Motor neuron (in vitro differentiated cells): ENCODE measurements at regions not wholly inside any gene's neighbourhood (a gene's known extent, or its start where the extent isn't known, plus 50 kb on each side); places are given as distances from the start of the nearest gene placed in this dataset.
A peak's percentile ranks its signal among the peaks of the same experiment; 100 is the strongest.
"Not testable (repeated sequence)": the region's sequence is repeated elsewhere in the genome, so short reads cannot be mapped to it uniquely, and the experiment has no call there.

Experiments used
- ATAC-seq, 8 experiments: fragments of 200-7000 bp; cut with Tn5 transposase; replicated peaks in 6 of 8; 2 replicates each; pipeline ENCODE4 v1.8.0; 2021; ENCODE audit warnings: mild to moderate bottlenecking in 8 of 8, moderate library complexity in 8 of 8
- H3K27ac ChIP-seq, 2 donors: fragments of 250-450 bp; sonication (Bioruptor Pico); 2 replicates each; pipeline ENCODE4 v1.9.0; 2021; ENCODE audit warnings: antibody characterized with exemption in 2 of 2, mild to moderate bottlenecking in 2 of 2, moderate library complexity in 1 of 2
- H3K4me1 ChIP-seq, 2 donors: fragments of 250-450 bp; sonication (Bioruptor Pico); replicated peaks in 1 of 2; 2 replicates each; pipeline ENCODE4 v1.6.1; 2021; ENCODE audit warnings: antibody characterized with exemption in 2 of 2, mild to moderate bottlenecking in 2 of 2, moderate library complexity in 1 of 2
- H3K4me3 ChIP-seq, 5 donors: fragments of 250-450 bp; sonication (Bioruptor Pico); 2 replicates each; pipeline ENCODE4 v1.9.0; 2021; ENCODE audit warnings: antibody characterized with exemption in 5 of 5, mild to moderate bottlenecking in 5 of 5, moderate library complexity in 4 of 5
- WGBS, 10 experiments: fragments of 450-650 bp; shearing (Covaris generic); methylation state at CpG; one replicate each; pipeline ENCODE4 v1.0.0; 2022; 5-methylcytosine and 5-hydroxymethylcytosine counted together
- in situ Hi-C, 9 experiments: fragments of 400-800 bp; cut with MboI; loops; one replicate each; pipeline ENCODE4 v1.15.0; 2021; ENCODE audit warnings: low sequenced_read_pairs in 9 of 9, low pct_unique_long_range_greater_than_20kb in 2 of 9; ENCODE audit not compliant: unreplicated experiment in 9 of 9

- H3K4me1 ChIP-seq, H3K27ac ChIP-seq, ATAC-seq, in situ Hi-C loops, H3K4me3 ChIP-seq: not testable (repeated sequence)
- no CpG with 5 or more reads among the region's 9 CpGs for WGBS, 10 experiments
Observed at GRCh38 chr2:111430817-111431661, 310.3 kb downstream of the BCL2L11 start.

DNA sequence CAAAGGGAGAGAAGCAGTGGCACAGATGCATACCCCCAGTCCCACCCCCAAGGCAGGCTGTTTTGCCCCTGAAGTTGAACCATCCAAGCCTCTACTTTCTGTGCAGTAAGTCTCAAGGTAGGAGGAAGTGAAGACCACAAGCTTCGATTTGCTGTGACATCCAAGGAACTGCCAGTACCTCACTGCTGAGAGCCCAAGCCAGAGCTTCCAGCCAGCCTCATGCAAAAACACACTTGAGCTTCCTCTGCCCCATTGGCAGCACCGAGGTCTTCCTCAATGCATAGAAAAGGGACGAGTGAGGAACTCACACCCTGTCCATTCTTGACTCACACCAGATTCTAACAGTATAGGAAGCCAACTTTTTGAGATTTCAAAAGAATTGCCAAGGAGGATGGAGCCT, 311.7 kb downstream of the BCL2L11 start:
- no CpG with 5 or more reads among the region's 3 CpGs for WGBS, 10 experiments
- H3K4me3 ChIP-seq, ATAC-seq, in situ Hi-C loops, H3K4me1 ChIP-seq, H3K27ac ChIP-seq: not testable (repeated sequence)

GRCh38 chr2:111432916-111433499, 312.3 kb downstream of the BCL2L11 start:
- H3K27ac ChIP-seq, ATAC-seq, in situ Hi-C loops, H3K4me1 ChIP-seq, H3K4me3 ChIP-seq: not testable (repeated sequence)
- no CpG with 5 or more reads among the region's 9 CpGs for WGBS, 10 experiments

DNA sequence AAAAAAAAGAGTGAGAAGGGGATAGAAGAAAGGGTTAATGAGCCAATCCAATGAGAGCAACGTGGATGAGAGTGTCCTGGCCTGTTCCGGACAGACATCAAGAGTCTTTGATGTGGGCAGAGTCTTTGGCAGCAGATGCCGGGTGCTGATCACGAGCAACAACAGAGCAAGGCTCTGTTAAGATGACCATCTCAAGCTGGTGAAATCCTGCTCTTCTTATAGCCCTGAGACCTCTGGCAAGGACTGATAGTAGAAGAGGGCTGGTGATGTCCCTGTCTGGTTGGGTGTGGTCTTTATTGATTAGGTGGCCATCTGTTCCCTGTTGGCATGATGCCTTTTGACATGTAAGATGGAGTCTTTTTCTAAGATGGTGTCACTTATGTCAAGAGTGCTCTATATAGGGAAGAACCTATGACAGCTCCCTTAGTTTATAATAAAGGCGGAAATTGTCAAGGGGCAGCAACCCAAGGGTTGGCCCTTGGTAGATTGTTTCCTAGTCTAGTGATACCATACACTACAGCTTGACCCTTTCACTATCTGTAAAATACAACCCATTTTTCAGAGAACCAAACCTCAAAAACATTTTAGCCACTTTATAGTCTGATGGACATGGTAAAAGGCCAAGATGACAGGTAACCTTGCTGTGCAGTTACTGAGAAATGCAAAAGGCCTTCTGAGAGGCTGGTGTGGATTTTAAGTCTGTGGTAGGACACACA, 313.3 kb downstream of the BCL2L11 start:
- H3K27ac ChIP-seq, H3K4me3 ChIP-seq, in situ Hi-C loops, H3K4me1 ChIP-seq, ATAC-seq: not testable (repeated sequence)
- WGBS, 10 experiments: no CpG with 5 or more reads among the region's 5 CpGs

DNA sequence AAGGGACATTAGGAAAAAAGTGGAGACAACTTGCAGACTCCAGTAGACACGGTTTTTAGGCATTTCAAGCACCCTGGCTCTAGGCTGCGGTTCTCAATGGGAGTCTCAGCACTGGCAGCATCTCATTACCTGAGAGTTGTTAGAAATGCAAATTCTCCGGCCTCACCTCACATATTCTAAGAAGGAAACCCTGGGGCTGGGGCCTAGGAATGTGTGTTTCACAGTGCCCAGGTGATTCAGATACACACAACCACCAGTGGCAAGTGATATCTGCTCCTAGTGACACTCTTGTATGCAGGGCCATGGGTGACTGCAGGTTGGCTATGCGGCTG, 313.9 kb downstream of the BCL2L11 start:
- not testable (repeated sequence) for H3K27ac ChIP-seq
- no CpG with 5 or more reads among the region's 4 CpGs for WGBS, 10 experiments

DNA sequence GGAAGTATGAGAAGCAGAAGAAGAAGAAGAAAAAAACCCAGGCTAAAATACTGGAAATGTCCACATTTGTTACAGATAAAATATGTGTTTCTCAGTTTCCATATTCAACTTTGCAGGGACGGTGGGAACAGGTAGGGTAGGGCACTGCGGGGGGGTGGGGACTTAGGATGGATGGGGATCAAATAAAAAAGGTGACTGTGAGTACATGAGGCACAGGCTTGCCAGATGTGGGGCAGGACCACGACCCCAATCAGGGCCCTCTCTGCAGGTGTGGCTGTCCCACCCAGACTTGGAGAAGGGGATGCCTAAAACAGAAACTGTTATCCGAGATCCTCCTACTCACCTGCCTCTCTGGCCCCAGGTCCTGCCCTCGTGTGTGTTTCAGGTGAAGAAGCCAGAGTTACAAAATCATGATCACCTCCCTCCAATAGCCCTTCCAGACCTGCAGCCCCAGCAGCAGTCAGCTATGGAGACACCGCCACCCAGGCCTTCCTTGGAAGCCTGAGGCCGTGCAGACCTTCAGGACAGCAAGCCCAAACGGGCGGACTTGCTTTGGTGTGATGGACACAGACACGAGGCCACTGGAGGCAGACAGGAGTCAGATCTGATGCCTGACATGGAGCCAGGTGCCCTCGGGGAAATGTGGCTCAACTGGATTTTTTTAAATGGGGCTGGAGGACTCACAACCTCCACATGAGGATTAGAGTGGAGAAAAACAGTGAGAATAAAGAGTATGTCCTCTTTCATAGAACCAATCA, 315.0 kb downstream of the BCL2L11 start:
- H3K4me1 ChIP-seq, H3K4me3 ChIP-seq, in situ Hi-C loops, H3K27ac ChIP-seq: not testable (repeated sequence)
- ATAC-seq: peak in 2 of 8 experiments; percentile 27 to 45
- WGBS, 10 experiments: no CpG with 5 or more reads among the region's 11 CpGs

More for the DNA sequence above, 313.9 kb downstream of the BCL2L11 start:
- ATAC-seq, H3K4me3 ChIP-seq, H3K4me1 ChIP-seq, in situ Hi-C loops: not testable (repeated sequence)

- H3K4me1 ChIP-seq, in situ Hi-C loops, H3K27ac ChIP-seq, ATAC-seq, H3K4me3 ChIP-seq: not testable (repeated sequence)
- no CpG with 5 or more reads among the region's 5 CpGs for WGBS, 10 experiments
Observed at GRCh38 chr2:111436411-111436810, 315.7 kb downstream of the BCL2L11 start.

DNA sequence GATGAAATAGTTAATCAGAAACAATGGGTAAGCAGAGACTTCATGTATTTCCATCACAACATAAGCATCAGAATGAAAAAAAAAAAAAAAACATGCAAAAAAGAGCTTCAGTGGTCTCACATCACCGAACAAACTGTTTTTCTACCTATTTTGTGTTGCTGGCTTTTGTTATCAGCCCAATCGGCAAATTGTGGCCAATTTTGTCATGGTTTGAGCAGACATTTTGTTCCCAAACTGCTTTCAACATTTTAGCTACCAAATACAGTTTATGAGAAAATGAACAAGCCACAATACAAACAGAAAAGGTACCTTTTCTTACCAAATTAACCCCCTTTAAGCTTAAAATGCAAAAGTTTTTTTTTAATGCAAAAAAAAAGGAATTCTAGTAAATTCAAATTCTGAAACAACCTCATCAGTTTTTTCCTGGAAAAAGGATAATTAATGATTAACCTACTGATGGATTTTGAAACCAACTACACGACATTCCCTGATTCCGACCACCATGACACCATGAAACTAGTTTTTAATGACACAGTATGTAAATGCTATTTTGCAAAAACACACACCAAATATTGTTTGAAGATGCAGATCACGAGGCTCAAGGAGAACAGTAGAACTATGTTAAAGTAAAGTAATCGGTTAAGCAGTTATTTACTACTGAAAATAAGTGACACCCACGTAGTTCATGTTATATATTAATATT, 316.7 kb downstream of the BCL2L11 start:
- H3K4me1 ChIP-seq, H3K27ac ChIP-seq, in situ Hi-C loops, ATAC-seq, H3K4me3 ChIP-seq: not testable (repeated sequence)
- no CpG with 5 or more reads among the region's 7 CpGs for WGBS, 10 experiments

- H3K4me3 ChIP-seq, H3K27ac ChIP-seq, ATAC-seq, H3K4me1 ChIP-seq, in situ Hi-C loops: not testable (repeated sequence)
- 60% methylated on average over 1 of the region's 2 CpGs; no CpG with 5 or more reads in 9 of the 10 experiments for WGBS, 10 experiments
Observed at GRCh38 chr2:111438161-111438560, 317.4 kb downstream of the BCL2L11 start.

GRCh38 chr2:111439237-111439636, 318.5 kb downstream of the BCL2L11 start:
- ATAC-seq, in situ Hi-C loops, H3K4me3 ChIP-seq, H3K4me1 ChIP-seq, H3K27ac ChIP-seq: not testable (repeated sequence)
- WGBS, 10 experiments: no CpG with 5 or more reads among the region's 6 CpGs

- H3K4me1 ChIP-seq, in situ Hi-C loops, H3K4me3 ChIP-seq, H3K27ac ChIP-seq, ATAC-seq: not testable (repeated sequence)
- no CpG with 5 or more reads among the region's 5 CpGs for WGBS, 10 experiments
Observed at GRCh38 chr2:111441614-111442013, 320.9 kb downstream of the BCL2L11 start.

DNA sequence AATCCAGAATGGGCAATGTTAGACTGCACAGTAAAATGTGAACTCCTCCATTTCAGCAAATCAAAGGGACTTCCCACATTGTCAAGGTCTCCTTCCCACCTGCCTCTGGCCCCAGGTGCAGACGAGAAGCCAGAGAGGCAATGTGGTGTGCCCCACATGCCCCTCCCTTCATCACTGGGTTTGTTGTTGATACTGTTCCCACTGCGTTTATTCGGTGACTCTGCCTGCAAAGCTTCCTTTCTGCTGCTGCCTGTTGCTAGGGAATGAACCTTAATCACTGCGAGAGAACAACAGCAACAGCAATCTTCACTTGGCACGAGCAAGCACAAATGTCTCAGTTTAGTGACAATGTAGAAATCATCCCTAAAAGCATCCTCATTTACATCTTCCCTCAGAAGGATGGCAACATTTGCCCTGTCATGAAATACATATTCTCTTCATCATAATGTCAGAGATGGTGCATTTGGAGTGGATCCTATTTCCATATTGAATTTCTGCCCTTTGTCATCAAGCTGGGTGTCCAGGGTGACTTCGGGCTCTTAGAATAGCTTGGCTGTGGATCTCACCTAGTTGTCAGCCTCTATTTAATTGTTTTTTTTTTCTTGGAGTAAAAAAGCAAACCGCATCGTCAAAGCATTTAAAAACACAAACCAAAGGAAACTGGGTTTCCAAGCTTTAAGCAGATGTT, 322.2 kb downstream of the BCL2L11 start:
- H3K27ac ChIP-seq, H3K4me3 ChIP-seq, H3K4me1 ChIP-seq, in situ Hi-C loops: not testable (repeated sequence)
- no CpG with 5 or more reads among the region's 8 CpGs for WGBS, 10 experiments
- peak; percentile 40 to 94 (median 87) for ATAC-seq
